ENCODE measurements at regions not wholly inside any gene's neighbourhood (a gene's known extent, or its start where the extent isn't known, plus 50 kb on each side); places are given as distances from the start of the nearest gene placed in this dataset.
"Not testable (repeated sequence)": the region's sequence is repeated elsewhere in the genome, so short reads cannot be mapped to it uniquely, and the experiment has no call there.

GRCh38 chr2:187024739-187025138 is 175.8 kb upstream of the ZSWIM2 start:
- H3K4me3 ChIP-seq (replicated peaks; ENCODE audit: insufficient read depth, low read length), result no peak overlapping the region
- no peaks in the 10 kb centered on the region for H3K27me3 ChIP-seq (ENCODE audit: insufficient read depth, poor library complexity, severe bottlenecking)
- no peak for DNase-seq (ENCODE audit: low read depth in 1 of 2, low spot score in 1 of 2)
- H3K27ac ChIP-seq (replicated peaks), result no peak overlapping the region
- no peak for TF ChIP-seq REST (IDR thresholded peaks at IDR 0.05; ENCODE audit: insufficient replicate concordance, low read depth)
- TF ChIP-seq, protein P1, sequence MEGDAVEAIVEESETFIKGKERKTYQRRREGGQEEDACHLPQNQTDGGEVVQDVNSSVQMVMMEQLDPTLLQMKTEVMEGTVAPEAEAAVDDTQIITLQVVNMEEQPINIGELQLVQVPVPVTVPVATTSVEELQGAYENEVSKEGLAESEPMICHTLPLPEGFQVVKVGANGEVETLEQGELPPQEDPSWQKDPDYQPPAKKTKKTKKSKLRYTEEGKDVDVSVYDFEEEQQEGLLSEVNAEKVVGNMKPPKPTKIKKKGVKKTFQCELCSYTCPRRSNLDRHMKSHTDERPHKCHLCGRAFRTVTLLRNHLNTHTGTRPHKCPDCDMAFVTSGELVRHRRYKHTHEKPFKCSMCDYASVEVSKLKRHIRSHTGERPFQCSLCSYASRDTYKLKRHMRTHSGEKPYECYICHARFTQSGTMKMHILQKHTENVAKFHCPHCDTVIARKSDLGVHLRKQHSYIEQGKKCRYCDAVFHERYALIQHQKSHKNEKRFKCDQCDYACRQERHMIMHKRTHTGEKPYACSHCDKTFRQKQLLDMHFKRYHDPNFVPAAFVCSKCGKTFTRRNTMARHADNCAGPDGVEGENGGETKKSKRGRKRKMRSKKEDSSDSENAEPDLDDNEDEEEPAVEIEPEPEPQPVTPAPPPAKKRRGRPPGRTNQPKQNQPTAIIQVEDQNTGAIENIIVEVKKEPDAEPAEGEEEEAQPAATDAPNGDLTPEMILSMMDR (IDR thresholded peaks at IDR 0.05; ENCODE audit: insufficient read depth, low read length), result no peak
- no peak for TF ChIP-seq SPI1 (IDR thresholded peaks at IDR 0.05; ENCODE audit: borderline replicate concordance, low read depth)
- TF ChIP-seq GABPA (IDR thresholded peaks at IDR 0.05; ENCODE audit: low read depth), result no peak
- no peak for TF ChIP-seq POLR2AphosphoS5 (IDR thresholded peaks at IDR 0.05; ENCODE audit: low read depth)

DNA sequence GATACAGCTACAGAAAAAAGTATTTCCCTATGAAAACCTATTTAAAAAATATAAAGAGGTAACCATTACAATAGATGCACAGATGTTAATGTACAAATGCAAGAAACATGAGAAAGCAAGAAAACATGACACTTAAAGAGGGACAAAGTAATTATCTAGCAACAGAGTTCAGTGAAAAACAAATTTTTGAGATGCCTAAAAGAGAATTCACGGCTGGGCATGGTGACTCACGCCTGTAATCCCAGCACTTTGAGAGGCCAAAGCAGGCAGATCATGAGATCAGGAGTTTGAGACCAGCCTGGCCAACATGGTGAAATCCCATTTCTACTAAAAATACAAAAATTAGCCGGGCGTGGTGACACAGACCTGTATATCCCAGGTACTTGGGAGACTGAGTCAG is 175.0 kb upstream of the ZSWIM2 start:
- not testable (repeated sequence) for H3K27ac ChIP-seq (replicated peaks); H3K27me3 ChIP-seq (ENCODE audit: insufficient read depth, poor library complexity, severe bottlenecking); DNase-seq (ENCODE audit: low read depth in 1 of 2, low spot score in 1 of 2); H3K4me3 ChIP-seq (replicated peaks; ENCODE audit: insufficient read depth, low read length)

GRCh38 chr2:187017438-187017837 is 168.5 kb upstream of the ZSWIM2 start:
- no peak overlapping the region for H3K27ac ChIP-seq (replicated peaks)
- DNase-seq (ENCODE audit: low read depth in 1 of 2, low spot score in 1 of 2), result no peak
- no peak overlapping the region for H3K4me3 ChIP-seq (replicated peaks; ENCODE audit: insufficient read depth, low read length)
- no peaks in the 10 kb centered on the region for H3K27me3 ChIP-seq (ENCODE audit: insufficient read depth, poor library complexity, severe bottlenecking)
- TF ChIP-seq SPI1 (IDR thresholded peaks at IDR 0.05; ENCODE audit: borderline replicate concordance, low read depth) (no peak), POLR2AphosphoS5 (IDR thresholded peaks at IDR 0.05; ENCODE audit: low read depth) (no peak), REST (IDR thresholded peaks at IDR 0.05; ENCODE audit: insufficient replicate concordance, low read depth) (no peak), GABPA (IDR thresholded peaks at IDR 0.05; ENCODE audit: low read depth) (no peak)
- TF ChIP-seq, protein P1 (IDR thresholded peaks at IDR 0.05; ENCODE audit: insufficient read depth, low read length), result no peak

DNA sequence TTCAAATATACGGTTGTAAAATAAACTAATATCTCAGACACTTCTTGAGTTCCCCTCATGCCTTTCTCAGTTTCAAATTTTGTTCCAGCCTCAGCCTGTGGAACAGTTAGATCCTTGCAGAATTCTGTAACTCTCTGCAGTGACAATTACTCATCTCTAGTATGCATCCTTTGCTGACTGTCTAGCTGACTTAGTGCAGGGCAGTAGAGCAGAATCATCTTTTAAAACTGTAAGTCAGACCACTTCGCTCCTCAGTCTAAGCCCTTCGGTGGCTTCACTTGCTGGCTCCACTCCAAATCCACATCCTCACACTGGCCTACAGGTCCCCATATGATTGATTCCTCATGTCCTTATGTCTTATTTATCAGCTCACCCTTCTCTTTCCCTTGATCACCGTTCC is 164.1 kb upstream of the ZSWIM2 start:
- TF ChIP-seq, protein P1 (IDR thresholded peaks at IDR 0.05; ENCODE audit: insufficient read depth, low read length), result no peak
- TF ChIP-seq GABPA (IDR thresholded peaks at IDR 0.05; ENCODE audit: low read depth), result no peak
- TF ChIP-seq POLR2AphosphoS5 (IDR thresholded peaks at IDR 0.05; ENCODE audit: low read depth), result no peak
- TF ChIP-seq SPI1 (IDR thresholded peaks at IDR 0.05; ENCODE audit: borderline replicate concordance, low read depth), result no peak
- TF ChIP-seq REST (IDR thresholded peaks at IDR 0.05; ENCODE audit: insufficient replicate concordance, low read depth), result no peak
- no peak for DNase-seq (ENCODE audit: low read depth in 1 of 2, low spot score in 1 of 2)
- H3K27ac ChIP-seq (replicated peaks), result no peak overlapping the region
- no peak overlapping the region for H3K4me3 ChIP-seq (replicated peaks; ENCODE audit: insufficient read depth, low read length)
- H3K27me3 ChIP-seq (ENCODE audit: insufficient read depth, poor library complexity, severe bottlenecking), result no peaks in the 10 kb centered on the region
